ENCODE measurements at regions not wholly inside any gene's neighbourhood (a gene's known extent, or its start where the extent isn't known, plus 50 kb on each side); places are given as distances from the start of the nearest gene placed in this dataset.

GRCh38 chr2:105954891-105955290 is 210.2 kb downstream of the NCK2 start:
- no peak for TF ChIP-seq CTCF (IDR thresholded peaks at IDR 0.05)
- no peak for TF ChIP-seq NFE2L2 (conservative IDR thresholded peaks at IDR 0.05; ENCODE audit: low read length)
- no peak for TF ChIP-seq POLR2A (IDR thresholded peaks at IDR 0.05; ENCODE audit: low read length)
- no peak for TF ChIP-seq TP53 (CRISPR knock-in tag; IDR thresholded peaks at IDR 0.05)

All from A549 (cell line).